H1 (cell line): ENCODE measurements at regions not wholly inside any gene's neighbourhood (a gene's known extent, or its start where the extent isn't known, plus 50 kb on each side); places are given as distances from the start of the nearest gene placed in this dataset.

ENCODE experiments used
- TF ChIP-seq, protein P1 (sequence below): IDR thresholded peaks from 2 replicates; pipeline ENCODE4 v1.6.1; 2011; ENCODE audit warnings: low read depth, mild to moderate bottlenecking, low read length; ENCODE audit not compliant: insufficient read depth

GRCh38 chr3:165513715-165514701 is 317.8 kb upstream of the SLITRK3 start (continued):
- TF ChIP-seq, protein P1, sequence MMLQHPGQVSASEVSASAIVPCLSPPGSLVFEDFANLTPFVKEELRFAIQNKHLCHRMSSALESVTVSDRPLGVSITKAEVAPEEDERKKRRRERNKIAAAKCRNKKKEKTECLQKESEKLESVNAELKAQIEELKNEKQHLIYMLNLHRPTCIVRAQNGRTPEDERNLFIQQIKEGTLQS, result no peak
